Chondrocyte (in vitro differentiated cells): ENCODE measurements at regions not wholly inside any gene's neighbourhood (a gene's known extent, or its start where the extent isn't known, plus 50 kb on each side); places are given as distances from the start of the nearest gene placed in this dataset.
A peak's percentile ranks its signal among the peaks of the same experiment; 100 is the strongest.

ENCODE experiments used
- DNase-seq: peaks from one replicate; pipeline ENCODE4 v3.0.0; 2021; ENCODE audit warnings: mixed read lengths, low spot score
- H3K27ac Mint-ChIP-seq: one replicate; pipeline ENCODE4 v1.8.0; 2021; ENCODE audit warnings: mild to moderate bottlenecking, moderate library complexity, mixed read lengths; ENCODE audit not compliant: unreplicated experiment
- H3K27me3 Mint-ChIP-seq: 2 replicates; pipeline ENCODE4 v1.8.0; 2021; ENCODE audit warnings: low read depth, mixed read lengths
- H3K36me3 Mint-ChIP-seq: 2 replicates; pipeline ENCODE4 v1.8.0; 2021; ENCODE audit warnings: low read depth, mixed read lengths
- H3K4me1 Mint-ChIP-seq: 2 replicates; pipeline ENCODE4 v1.8.0; 2021; ENCODE audit warnings: low read depth, mild to moderate bottlenecking, mixed read lengths
- H3K4me3 Mint-ChIP-seq: one replicate; pipeline ENCODE4 v1.8.0; 2021; ENCODE audit warnings: mild to moderate bottlenecking, moderate library complexity, mixed read lengths; ENCODE audit not compliant: unreplicated experiment
- H3K9me3 Mint-ChIP-seq: 2 replicates; pipeline ENCODE4 v1.8.0; 2021; ENCODE audit warnings: low read depth, mixed read lengths
- TF ChIP-seq, protein P1 (sequence below): fragments of 200-600 bp; sonication (generic); IDR thresholded peaks from 2 replicates; pipeline ENCODE4 v1.5.0; 2021; ENCODE audit warnings: antibody characterized with exemption, mild to moderate bottlenecking, moderate library complexity

DNA sequence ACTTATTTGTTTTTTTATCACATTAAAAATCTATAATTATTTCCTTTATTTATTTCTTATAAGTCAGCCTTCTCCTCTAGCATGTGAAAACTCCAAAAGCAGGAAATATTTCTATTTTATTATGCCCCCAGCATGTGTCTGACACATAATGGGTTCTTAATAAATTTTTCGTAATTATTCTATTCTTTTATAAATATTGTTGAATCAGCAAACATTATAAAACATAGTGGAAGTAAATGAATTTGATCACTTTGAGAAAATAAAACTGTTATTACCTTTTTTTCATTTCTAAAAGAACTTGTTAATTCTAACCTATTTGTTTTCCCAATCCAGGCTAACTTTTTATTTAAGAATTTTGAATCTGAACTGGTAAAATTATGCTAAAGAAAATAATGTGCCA lies 509.1 kb upstream of the PCDH15 start:
- no peak for DNase-seq
- Mint-ChIP-seq H3K4me1 (no peaks in the 10 kb centered on the region), H3K27ac (no peak overlapping the region), H3K9me3 (no peaks in the 10 kb centered on the region), H3K36me3 (no peaks in the 10 kb centered on the region), H3K4me3 (no peak overlapping the region), H3K27me3 (peaks cover 8% of the 10 kb centered on the region)
- TF ChIP-seq, protein P1, sequence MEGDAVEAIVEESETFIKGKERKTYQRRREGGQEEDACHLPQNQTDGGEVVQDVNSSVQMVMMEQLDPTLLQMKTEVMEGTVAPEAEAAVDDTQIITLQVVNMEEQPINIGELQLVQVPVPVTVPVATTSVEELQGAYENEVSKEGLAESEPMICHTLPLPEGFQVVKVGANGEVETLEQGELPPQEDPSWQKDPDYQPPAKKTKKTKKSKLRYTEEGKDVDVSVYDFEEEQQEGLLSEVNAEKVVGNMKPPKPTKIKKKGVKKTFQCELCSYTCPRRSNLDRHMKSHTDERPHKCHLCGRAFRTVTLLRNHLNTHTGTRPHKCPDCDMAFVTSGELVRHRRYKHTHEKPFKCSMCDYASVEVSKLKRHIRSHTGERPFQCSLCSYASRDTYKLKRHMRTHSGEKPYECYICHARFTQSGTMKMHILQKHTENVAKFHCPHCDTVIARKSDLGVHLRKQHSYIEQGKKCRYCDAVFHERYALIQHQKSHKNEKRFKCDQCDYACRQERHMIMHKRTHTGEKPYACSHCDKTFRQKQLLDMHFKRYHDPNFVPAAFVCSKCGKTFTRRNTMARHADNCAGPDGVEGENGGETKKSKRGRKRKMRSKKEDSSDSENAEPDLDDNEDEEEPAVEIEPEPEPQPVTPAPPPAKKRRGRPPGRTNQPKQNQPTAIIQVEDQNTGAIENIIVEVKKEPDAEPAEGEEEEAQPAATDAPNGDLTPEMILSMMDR = no peak

DNA sequence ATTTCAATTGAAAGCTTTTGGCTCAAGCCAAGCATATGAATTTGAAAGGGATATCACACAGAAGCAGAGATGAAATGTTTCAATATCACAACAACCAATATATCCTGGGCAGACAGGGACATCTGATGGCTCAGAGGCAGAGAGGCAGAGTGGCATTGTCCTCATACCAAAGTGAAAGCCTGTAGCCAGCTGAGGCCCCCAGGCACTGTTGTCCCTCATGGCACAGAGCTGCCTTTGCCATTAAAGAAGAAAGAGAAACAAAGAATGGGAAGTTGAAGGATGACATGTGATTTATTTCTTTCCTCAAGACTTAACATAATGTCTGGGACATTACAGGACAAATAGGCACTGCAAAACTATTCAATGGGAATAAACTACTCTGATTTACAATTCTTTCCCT lies 504.3 kb upstream of the PCDH15 start:
- TF ChIP-seq, protein P1 = no peak
- no peak for DNase-seq
- Mint-ChIP-seq H3K4me1 (no peaks in the 10 kb centered on the region), H3K27ac (no peak overlapping the region), H3K4me3 (no peak overlapping the region), H3K27me3 (peaks cover 8% of the 10 kb centered on the region), H3K36me3 (no peaks in the 10 kb centered on the region), H3K9me3 (no peaks in the 10 kb centered on the region)

DNA sequence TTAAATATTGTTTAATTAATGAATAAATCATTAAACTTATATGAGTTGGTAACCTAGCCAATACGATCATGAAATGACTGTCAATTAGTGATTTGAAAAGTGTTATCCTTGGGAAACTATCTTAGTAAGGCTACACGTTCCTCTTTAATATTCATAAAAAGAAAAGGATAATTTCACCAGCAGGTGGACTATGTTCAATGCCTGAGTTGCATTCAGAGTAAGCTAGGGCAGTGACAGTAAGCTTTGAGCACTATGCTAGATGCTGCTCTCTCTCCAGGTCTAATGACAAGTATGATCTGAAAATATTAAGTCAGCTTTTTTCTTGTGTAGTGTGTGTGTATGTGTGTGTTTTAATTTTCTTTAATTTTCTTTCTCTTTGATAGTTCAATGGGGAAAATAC lies 486.3 kb upstream of the PCDH15 start:
- Mint-ChIP-seq H3K4me1 (no peaks in the 10 kb centered on the region), H3K27ac (no peak overlapping the region), H3K27me3 (peaks cover 8% of the 10 kb centered on the region), H3K36me3 (no peaks in the 10 kb centered on the region), H3K4me3 (no peak overlapping the region), H3K9me3 (peaks cover 8% of the 10 kb centered on the region)
- TF ChIP-seq, protein P1 = peak; percentile 68
- no peak for DNase-seq

DNA sequence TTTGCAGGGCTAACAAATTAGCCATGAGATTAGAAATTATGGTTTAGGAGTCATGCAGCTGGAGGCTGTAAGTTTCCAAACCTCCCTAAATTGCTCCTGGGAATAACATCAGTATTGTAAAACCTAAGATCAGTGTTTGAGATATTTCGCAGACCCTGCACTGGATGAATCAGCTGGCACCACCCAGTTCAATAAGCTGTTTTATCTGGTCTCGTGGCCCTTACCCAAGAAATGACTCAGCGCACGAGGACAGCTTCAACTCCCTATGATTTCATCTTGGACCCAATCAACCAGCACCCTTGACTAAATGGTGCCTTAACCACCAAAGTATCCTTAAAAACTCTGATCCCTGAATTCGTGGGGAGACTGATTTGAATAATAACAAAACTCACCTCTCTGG lies 482.0 kb upstream of the PCDH15 start:
- H3K27me3 Mint-ChIP-seq = peaks cover 9% of the 10 kb centered on the region
- peaks cover 8% of the 10 kb centered on the region for H3K9me3 Mint-ChIP-seq
- H3K36me3 Mint-ChIP-seq = no peaks in the 10 kb centered on the region
- TF ChIP-seq, protein P1 = no peak
- H3K27ac Mint-ChIP-seq = no peak overlapping the region
- no peak overlapping the region for H3K4me3 Mint-ChIP-seq
- no peak for DNase-seq
- H3K4me1 Mint-ChIP-seq = no peaks in the 10 kb centered on the region

DNA sequence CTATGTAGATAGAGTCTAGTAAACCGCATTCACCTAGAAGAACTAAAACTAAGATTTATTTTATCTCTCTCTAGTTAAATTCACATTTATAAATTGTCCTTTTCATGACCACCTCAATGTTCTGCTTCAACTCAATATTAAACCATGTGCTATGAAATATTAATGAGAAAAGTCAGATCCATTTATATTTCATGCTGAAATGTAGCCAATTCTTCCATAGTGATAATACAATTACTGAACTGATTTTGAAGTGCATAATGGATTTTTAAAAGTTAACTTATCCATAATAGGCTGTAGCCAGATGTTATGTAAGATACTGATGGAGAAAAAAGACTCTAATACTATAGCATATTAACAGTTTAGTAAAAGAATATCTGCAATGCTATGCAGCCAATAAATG lies 479.7 kb upstream of the PCDH15 start:
- TF ChIP-seq, protein P1 = no peak
- DNase-seq = no peak
- H3K27ac Mint-ChIP-seq = no peak overlapping the region
- no peaks in the 10 kb centered on the region for H3K36me3 Mint-ChIP-seq
- peaks cover 8% of the 10 kb centered on the region for H3K9me3 Mint-ChIP-seq
- peaks cover 8% of the 10 kb centered on the region for H3K27me3 Mint-ChIP-seq
- H3K4me1 Mint-ChIP-seq = no peaks in the 10 kb centered on the region
- H3K4me3 Mint-ChIP-seq = no peak overlapping the region
